SJSA1 (cell line): ENCODE measurements at regions not wholly inside any gene's neighbourhood (a gene's known extent, or its start where the extent isn't known, plus 50 kb on each side); places are given as distances from the start of the nearest gene placed in this dataset.

Experiments used
- DNase-seq, 2 experiments: peaks; one replicate each; pipeline ENCODE4 v3.0.0-alpha.2; 2015 to 2020; ENCODE audit warnings: low spot score in 2 of 2, low read depth in 1 of 2
- H3K27ac ChIP-seq: fragments of 250-450 bp; sonication (Bioruptor Pico); 2 replicates; pipeline ENCODE4 v1.5.1; 2020; ENCODE audit warnings: mild to moderate bottlenecking, moderate library complexity
- H3K27me3 ChIP-seq: fragments of 250-450 bp; sonication (Bioruptor Pico); replicated peaks from 2 replicates; pipeline ENCODE4 v1.5.1; 2020; ENCODE audit warnings: mild to moderate bottlenecking, moderate library complexity
- H3K36me3 ChIP-seq: fragments of 250-450 bp; sonication (Bioruptor Pico); 2 replicates; pipeline ENCODE4 v1.5.1; 2020; ENCODE audit warnings: mild to moderate bottlenecking
- H3K4me1 ChIP-seq: fragments of 250-450 bp; sonication (Bioruptor Pico); replicated peaks from 2 replicates; pipeline ENCODE4 v1.6.1; 2021; ENCODE audit warnings: mild to moderate bottlenecking
- H3K4me3 ChIP-seq: fragments of 250-450 bp; sonication (Bioruptor Pico); 2 replicates; pipeline ENCODE4 v1.5.1; 2020; ENCODE audit warnings: mild to moderate bottlenecking
- H3K9me3 ChIP-seq: fragments of 250-450 bp; sonication (Bioruptor Pico); replicated peaks from 2 replicates; pipeline ENCODE4 v1.5.1; 2020; ENCODE audit warnings: mild to moderate bottlenecking

DNA sequence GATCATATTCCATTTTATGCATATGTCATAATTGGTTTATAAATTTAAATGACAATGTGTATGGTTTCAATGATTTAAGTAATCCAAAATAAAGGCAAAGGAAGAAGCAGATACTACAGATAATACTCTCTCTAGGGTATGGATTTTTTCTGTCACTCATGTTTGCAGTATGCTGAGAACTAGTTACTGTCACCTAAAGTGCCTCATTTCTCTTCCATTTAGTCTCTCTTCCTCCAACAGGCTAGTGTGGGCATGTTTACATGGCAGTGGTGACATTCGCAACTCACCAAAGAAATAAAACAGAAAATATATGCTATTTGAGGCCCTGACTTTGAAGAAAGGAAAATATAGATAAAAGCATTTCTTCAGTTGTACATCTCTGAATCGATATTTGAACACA, 1460.4 kb upstream of the ZEB2 start:
- no peaks in the 10 kb centered on the region for H3K4me1 ChIP-seq
- no peak for DNase-seq
- no peaks in the 10 kb centered on the region for H3K9me3 ChIP-seq
- no peaks in the 10 kb centered on the region for H3K36me3 ChIP-seq
- H3K27me3 ChIP-seq, result no peaks in the 10 kb centered on the region
- H3K4me3 ChIP-seq, result no peak overlapping the region
- H3K27ac ChIP-seq, result no peak overlapping the region

DNA sequence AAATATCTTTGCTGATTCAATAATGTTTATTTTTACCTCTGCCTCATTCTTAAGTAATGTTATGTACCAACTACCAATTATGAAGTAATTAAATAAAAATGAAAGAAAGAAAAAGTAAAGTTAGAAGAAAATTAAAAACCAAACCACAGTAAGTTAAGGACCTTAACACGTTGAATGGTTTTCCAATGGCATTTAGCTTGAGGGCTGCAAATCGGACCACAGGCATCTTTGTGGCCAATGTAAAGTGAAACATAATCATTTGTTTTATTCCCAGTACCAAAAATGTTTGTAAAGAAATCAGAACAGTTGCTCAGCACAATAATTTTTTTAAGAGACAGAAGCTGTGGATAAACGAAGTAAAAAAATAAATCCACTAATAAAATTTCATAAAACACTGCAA, 1455.5 kb upstream of the ZEB2 start:
- no peaks in the 10 kb centered on the region for H3K27me3 ChIP-seq
- no peaks in the 10 kb centered on the region for H3K36me3 ChIP-seq
- no peak for DNase-seq
- no peak overlapping the region for H3K27ac ChIP-seq
- H3K4me1 ChIP-seq, result no peaks in the 10 kb centered on the region
- no peak overlapping the region for H3K4me3 ChIP-seq
- H3K9me3 ChIP-seq, result no peaks in the 10 kb centered on the region

DNA sequence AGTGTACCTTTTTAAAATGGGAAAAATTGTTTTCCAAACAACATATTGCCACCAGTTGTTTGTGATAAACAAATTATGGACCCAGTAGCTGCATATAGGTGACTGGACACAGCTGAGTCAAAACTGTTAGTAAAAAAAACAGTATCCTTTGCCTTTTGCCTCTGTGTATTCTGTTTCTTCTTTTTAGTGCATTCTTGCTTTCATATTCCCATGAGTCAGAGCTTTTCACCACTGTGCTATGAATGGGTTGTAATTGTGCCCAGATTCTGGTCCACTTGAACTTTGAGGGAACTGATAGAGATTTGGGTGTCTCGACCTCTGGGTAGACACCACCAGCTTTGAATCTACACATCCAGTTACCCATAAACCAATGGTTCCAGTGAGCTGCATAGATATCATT, 1441.9 kb upstream of the ZEB2 start:
- H3K4me1 ChIP-seq, result no peaks in the 10 kb centered on the region
- no peak for DNase-seq

DNA sequence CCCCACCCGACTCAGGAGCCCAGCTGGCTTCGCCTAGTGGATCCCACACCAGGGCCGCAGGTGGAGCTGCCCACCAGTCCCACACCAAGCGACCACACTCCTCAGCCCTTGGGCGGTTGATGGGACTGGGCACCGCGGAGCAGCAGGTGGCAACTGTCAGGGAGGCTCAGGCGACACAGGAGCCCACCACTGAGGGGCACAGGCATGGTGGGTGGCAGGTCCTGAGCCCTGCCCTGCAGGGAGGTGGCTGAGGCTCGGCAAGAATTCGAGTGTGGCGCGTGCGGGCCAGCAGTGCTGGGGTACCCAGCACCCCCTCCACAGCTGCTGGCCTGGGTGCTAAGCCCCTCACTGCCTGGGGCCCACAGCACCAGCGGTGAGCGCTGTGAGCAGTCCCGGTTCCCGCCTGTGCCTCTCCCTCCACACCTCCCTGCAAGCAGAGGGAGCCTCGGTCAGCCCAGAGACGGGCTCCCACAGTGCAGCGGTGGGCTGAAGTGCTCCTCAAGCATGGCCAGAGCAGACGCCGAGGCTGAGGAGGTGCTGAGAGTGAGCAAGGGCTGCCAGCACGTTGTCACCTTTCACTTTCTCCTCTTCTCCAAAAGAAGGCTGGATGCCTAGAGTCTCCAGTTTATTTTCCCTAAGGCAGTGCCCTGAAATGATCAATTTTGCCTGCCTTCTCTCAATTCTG, 1440.7 kb upstream of the ZEB2 start:
- Histone ChIP-seq H3K36me3 (no peaks in the 10 kb centered on the region), H3K9me3 (0 out of 2 replicates have a peak, but pooled peaks cover 2% of the 10 kb centered on the region), H3K27me3 (no peaks in the 10 kb centered on the region), H3K27ac (no peak overlapping the region), H3K4me1 (no peaks in the 10 kb centered on the region), H3K4me3 (no peak overlapping the region)
- DNase-seq, result no peak

More for the DNA sequence above, 1441.9 kb upstream of the ZEB2 start:
- H3K36me3 ChIP-seq, result no peaks in the 10 kb centered on the region
- no peak overlapping the region for H3K4me3 ChIP-seq
- H3K27ac ChIP-seq, result no peak overlapping the region
- no peaks in the 10 kb centered on the region for H3K27me3 ChIP-seq
- 0 out of 2 replicates have a peak, but pooled peaks cover 2% of the 10 kb centered on the region for H3K9me3 ChIP-seq

DNA sequence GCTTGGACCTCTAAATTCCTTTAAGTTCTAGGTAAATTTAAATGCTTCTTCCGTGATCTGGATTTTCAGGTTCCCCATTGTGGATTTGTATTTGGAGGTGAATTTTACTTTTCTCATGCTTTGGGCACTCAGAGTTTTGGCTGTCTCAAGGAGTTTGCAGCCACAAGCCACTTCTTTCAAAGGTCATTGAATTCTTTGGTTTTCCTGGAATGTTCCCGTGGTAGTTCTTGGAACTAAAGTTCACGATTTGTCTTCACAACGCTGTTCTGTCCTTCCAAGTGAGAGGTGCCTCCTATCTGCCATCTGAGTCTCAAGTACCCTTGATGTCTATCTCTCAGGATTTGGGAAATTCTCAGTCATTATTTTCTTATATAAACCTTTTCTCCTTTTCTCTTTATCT, 1438.7 kb upstream of the ZEB2 start:
- H3K27me3 ChIP-seq, result no peaks in the 10 kb centered on the region

DNA sequence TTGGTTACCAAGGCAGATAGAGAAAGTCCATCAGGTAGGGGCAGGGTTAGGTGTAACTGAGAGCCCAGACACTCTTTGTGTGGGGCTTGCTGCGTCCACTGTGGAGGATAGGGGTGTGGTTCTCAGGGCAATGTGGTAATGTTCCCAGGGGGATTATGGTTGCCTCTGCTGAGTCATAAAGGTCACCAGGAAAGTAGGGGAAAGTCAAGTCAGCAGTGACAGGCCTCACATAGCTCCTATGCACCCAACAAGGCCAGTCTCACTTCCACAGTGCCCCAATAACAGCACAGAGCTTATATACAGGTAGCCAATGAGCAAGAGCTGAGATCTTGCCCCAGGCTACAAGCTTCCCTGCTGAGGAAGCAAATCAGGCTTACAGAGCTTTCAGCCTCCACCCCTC, 1438.0 kb upstream of the ZEB2 start:
- Histone ChIP-seq H3K4me1 (no peaks in the 10 kb centered on the region), H3K36me3 (no peaks in the 10 kb centered on the region), H3K4me3 (no peak overlapping the region), H3K27ac (no peak overlapping the region), H3K9me3 (0 out of 2 replicates have a peak, but pooled peaks cover 2% of the 10 kb centered on the region), H3K27me3 (no peaks in the 10 kb centered on the region)
- no peak for DNase-seq

More for the DNA sequence above, 1438.7 kb upstream of the ZEB2 start:
- no peak overlapping the region for H3K4me3 ChIP-seq
- no peak for DNase-seq
- H3K4me1 ChIP-seq, result no peaks in the 10 kb centered on the region
- no peaks in the 10 kb centered on the region for H3K36me3 ChIP-seq
- H3K27ac ChIP-seq, result no peak overlapping the region
- H3K9me3 ChIP-seq, result 0 out of 2 replicates have a peak, but pooled peaks cover 2% of the 10 kb centered on the region

DNA sequence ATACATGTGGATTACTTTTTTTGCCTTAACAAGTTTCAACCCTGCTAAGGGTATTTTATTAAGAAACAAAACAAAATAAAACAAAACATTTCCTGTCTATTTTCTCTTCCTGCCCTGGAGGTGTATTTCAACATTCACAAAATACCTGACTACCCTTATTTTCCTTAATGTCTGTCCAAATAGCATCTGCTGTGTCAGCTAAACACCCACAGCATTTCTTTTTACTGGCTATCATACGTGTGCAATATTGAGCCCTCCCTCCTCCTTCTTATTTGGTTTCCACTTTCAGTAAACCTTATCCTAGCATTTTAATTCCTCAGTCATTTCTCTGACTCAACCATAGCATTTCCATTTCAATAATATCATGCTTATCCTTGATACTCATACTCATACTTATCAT, 1420.0 kb upstream of the ZEB2 start:
- no peaks in the 10 kb centered on the region for H3K4me1 ChIP-seq
- no peaks in the 10 kb centered on the region for H3K27me3 ChIP-seq
- no peak overlapping the region for H3K27ac ChIP-seq
- H3K4me3 ChIP-seq, result no peak overlapping the region
- 0 out of 2 replicates have a peak, but pooled peaks cover 3% of the 10 kb centered on the region for H3K9me3 ChIP-seq
- no peak for DNase-seq
- no peaks in the 10 kb centered on the region for H3K36me3 ChIP-seq

DNA sequence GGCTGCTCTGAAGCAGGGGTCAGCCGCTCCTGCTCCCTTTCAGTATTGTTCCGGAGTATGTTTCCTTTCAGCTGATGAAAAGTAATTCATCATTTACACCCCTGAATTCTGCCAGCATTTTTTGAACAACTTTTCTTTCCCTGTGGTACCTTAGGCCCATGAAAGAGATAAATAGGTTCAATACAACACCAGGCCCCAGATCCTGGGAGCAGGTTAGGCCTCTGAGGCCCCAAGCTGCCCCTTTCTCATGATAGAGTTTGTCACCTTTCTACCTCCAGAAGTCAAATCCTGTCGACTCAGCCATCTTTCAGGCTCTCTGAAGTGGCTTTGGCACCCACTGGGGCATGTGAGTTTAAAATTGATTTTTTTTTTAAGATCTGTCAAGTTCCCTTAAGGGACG, 1415.1 kb upstream of the ZEB2 start:
- no peaks in the 10 kb centered on the region for H3K4me1 ChIP-seq
- H3K27me3 ChIP-seq, result no peaks in the 10 kb centered on the region
- H3K36me3 ChIP-seq, result no peaks in the 10 kb centered on the region
- H3K4me3 ChIP-seq, result no peak overlapping the region
- H3K9me3 ChIP-seq, result 0 out of 2 replicates have a peak, but pooled peaks cover 3% of the 10 kb centered on the region
- no peak for DNase-seq
- H3K27ac ChIP-seq, result no peak overlapping the region

DNA sequence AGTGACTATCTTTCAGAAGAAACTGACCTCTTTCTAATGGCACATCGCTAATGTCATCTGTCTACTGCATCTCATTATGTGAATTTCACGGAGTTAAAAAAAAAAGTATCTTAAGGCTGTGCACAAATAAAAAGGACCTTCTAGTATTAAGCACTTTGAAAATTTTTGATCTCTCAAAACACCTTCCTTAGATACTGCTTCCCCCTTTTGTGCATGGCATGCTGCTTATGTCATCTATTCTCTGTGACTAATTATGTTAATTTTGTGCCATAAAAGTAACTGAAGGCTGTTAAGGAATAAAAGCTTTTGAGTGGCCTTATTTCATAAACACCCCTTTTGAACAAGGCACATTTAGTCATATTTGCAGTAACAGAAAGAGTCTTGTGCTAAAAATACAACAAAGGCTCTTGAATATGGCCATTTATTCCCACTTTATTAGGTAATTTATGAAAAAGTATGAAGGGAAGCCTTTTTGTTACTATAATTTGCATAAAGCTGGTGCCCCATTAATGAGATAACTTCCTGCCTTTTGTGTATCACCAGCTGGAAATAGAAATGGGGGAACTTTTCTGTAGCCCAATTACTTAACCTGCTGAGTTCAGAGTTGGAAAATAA, 1412.0 kb upstream of the ZEB2 start:
- Histone ChIP-seq H3K36me3 (no peaks in the 10 kb centered on the region), H3K27ac (no peak overlapping the region), H3K4me1 (no peaks in the 10 kb centered on the region), H3K27me3 (no peaks in the 10 kb centered on the region), H3K4me3 (no peak overlapping the region), H3K9me3 (0 out of 2 replicates have a peak, but pooled peaks cover 3% of the 10 kb centered on the region)
- no peak for DNase-seq

DNA sequence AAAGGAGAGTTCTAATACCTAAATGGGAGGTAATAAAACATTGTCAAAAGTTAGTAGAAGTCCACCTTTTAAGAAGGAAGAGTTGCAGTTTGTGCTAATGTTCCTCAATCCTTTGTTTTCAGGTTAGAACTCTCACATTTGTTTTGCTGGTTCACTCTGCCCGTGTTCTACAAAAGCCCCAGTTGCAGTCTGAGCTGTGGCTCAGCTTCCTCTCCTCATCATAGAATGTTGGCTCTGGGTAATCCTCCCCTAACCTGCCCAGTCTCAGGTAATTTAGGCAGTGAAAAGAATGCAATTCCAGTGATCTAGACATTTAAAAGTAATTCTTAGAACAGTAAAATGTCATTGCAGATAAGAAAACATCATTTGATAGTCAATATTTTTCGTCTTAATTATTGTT, 1410.4 kb upstream of the ZEB2 start:
- Histone ChIP-seq H3K36me3 (no peaks in the 10 kb centered on the region), H3K27ac (no peak overlapping the region), H3K9me3 (no peaks in the 10 kb centered on the region), H3K27me3 (no peaks in the 10 kb centered on the region), H3K4me1 (no peaks in the 10 kb centered on the region), H3K4me3 (no peak overlapping the region)
- no peak for DNase-seq

DNA sequence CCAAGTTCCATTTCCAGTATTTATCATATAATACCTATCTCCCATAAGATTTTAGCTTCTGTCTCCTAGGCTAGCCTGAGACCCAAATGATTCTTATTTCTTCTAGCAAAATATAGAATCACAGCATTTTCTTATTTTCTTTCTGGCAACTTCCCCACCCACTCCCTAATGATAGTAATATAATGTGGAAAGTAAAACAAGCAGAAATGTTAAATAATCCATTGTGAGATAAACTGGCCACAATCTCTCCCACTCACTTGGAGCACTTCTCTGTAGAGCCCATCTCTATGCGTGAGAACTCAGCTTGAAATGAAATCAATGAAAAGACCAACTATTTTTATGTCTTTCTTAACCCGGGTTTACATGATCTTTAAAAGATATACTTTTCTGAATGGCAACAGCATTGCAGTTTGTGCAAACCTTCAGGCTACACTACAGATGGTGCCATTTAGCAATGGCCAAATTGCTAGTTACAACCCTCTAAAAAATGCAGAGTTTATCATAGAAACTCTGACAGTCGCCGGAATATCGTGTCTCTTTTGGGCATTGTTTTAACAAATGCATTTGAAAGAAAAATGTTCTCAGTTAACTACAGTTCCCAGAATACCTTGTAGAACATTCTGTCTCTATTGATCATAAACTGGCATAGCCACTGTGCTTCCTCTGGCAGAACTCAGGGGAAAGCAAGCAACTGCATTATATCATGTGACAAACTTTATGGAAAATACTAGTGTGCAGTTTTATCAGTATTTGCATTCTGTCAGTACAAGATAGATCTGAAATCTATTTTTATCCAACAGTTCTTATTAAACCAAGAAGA, 1407.4 kb upstream of the ZEB2 start:
- DNase-seq, result no peak
- no peaks in the 10 kb centered on the region for H3K9me3 ChIP-seq
- no peaks in the 10 kb centered on the region for H3K36me3 ChIP-seq
- no peaks in the 10 kb centered on the region for H3K4me1 ChIP-seq
- no peak overlapping the region for H3K4me3 ChIP-seq
- no peaks in the 10 kb centered on the region for H3K27me3 ChIP-seq
- H3K27ac ChIP-seq, result no peak overlapping the region

DNA sequence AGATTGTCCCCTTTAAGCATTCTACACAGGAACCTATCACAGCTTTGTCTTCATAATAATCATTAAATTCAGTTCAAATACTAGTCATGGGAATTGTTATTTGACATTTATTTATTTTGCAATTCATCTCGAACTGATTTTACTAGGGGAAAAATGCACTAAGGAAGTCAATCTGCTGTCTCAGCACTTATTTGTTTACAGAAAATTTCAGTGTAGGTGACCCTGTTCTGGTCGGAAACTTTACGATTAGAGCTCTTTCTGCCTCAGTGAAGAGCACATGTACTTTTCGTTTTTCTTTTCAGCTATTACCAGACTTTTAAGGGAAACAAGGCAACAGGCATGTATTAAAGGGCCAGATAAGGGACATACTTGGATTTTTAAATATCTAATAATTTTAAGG, 1405.7 kb upstream of the ZEB2 start:
- Histone ChIP-seq H3K9me3 (no peaks in the 10 kb centered on the region), H3K4me3 (no peak overlapping the region), H3K27me3 (no peaks in the 10 kb centered on the region), H3K27ac (no peak overlapping the region), H3K4me1 (no peaks in the 10 kb centered on the region), H3K36me3 (no peaks in the 10 kb centered on the region)
- DNase-seq, result no peak

DNA sequence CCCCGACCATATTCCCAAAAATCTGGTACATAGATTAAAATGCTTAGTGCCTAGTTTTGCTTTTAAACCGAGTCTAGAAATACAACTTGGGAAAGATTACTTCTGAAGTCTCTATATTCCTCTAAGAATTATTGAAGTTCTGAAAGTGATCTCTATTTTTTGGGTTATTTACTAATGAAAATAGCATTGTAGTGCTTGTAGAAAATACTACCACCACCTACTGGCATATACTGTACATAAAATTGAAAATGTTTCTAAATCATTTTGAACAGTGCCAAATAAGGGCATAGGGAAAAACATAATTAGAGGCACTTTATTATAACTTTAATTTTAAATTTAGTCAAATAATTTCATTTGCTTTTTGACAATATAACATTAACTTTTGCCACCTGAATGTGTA, 1399.6 kb upstream of the ZEB2 start:
- Histone ChIP-seq H3K36me3 (no peaks in the 10 kb centered on the region), H3K4me1 (no peaks in the 10 kb centered on the region), H3K4me3 (no peak overlapping the region), H3K27ac (no peak overlapping the region), H3K9me3 (no peaks in the 10 kb centered on the region), H3K27me3 (no peaks in the 10 kb centered on the region)
- no peak for DNase-seq

DNA sequence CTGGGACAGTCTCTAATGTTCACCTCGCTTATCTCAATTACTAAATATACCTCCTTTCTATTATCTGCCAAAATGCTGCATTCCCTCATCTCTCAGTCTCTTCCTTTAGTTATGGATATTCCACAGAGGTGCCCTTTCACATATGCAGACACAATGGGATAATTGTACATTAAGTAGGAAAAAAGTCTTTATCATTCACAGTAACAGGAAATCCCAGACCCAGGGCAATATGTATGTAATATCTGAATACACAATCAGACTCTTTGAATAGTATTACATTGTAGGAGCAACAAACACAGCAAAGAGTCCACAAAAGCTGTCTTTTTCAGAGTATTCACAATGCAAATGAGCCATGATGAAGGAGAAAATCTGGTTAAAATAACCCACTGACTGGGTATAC, 1399.0 kb upstream of the ZEB2 start:
- H3K9me3 ChIP-seq, result no peaks in the 10 kb centered on the region

More for the DNA sequence above, 1399.0 kb upstream of the ZEB2 start:
- no peak for DNase-seq
- Histone ChIP-seq H3K4me3 (no peak overlapping the region), H3K27ac (no peak overlapping the region), H3K27me3 (no peaks in the 10 kb centered on the region), H3K4me1 (no peaks in the 10 kb centered on the region), H3K36me3 (no peaks in the 10 kb centered on the region)
